Activated CD4-positive, alpha-beta T cell treated with anti-CD3 and anti-CD28 coated beads, Interleukin-2, amount 10 ng/mL, durations not matched to agents 24 days and 14 days (primary cell): ENCODE measurements at regions not wholly inside any gene's neighbourhood (a gene's known extent, or its start where the extent isn't known, plus 50 kb on each side); places are given as distances from the start of the nearest gene placed in this dataset.

Experiments
- DNase-seq: peaks from one replicate; pipeline ENCODE4 v3.0.0; 2022
- H3K27ac Mint-ChIP-seq: one replicate; pipeline ENCODE4 v1.8.0; 2022; ENCODE audit warnings: mild to moderate bottlenecking, mixed read lengths
- H3K27me3 Mint-ChIP-seq: one replicate; pipeline ENCODE4 v1.8.0; 2022; ENCODE audit warnings: mixed read lengths
- H3K36me3 Mint-ChIP-seq: one replicate; pipeline ENCODE4 v1.8.0; 2022; ENCODE audit warnings: low read depth, mild to moderate bottlenecking, mixed read lengths
- H3K4me1 Mint-ChIP-seq: one replicate; pipeline ENCODE4 v1.8.0; 2021; ENCODE audit warnings: mixed read lengths
- H3K4me3 Mint-ChIP-seq: one replicate; pipeline ENCODE4 v1.8.0; 2022; ENCODE audit warnings: mild to moderate bottlenecking, moderate library complexity, mixed read lengths
- H3K9me3 Mint-ChIP-seq: one replicate; pipeline ENCODE4 v1.8.0; 2021; ENCODE audit warnings: mixed read lengths
- intact Hi-C: fragments of 100-400 bp; cut with micrococcal nuclease; formaldehyde crosslinking; loops from one replicate; pipeline ENCODE4 v1.15.1; 2023

GRCh38 chr22:49333206-49333605 lies 494.5 kb downstream of the BRD1 start:
- no peaks in the 10 kb centered on the region for H3K36me3 Mint-ChIP-seq
- intact Hi-C loops: no loop called here

GRCh38 chr22:49332691-49333090 lies 495.0 kb downstream of the BRD1 start:
- H3K27ac Mint-ChIP-seq: no peak overlapping the region
- no peaks in the 10 kb centered on the region for H3K36me3 Mint-ChIP-seq
- H3K9me3 Mint-ChIP-seq: no peaks in the 10 kb centered on the region
- intact Hi-C loops: no loop called here
- no peak for DNase-seq
- no peaks in the 10 kb centered on the region for H3K27me3 Mint-ChIP-seq
- no peaks in the 10 kb centered on the region for H3K4me1 Mint-ChIP-seq
- H3K4me3 Mint-ChIP-seq: no peak overlapping the region

More at GRCh38 chr22:49333206-49333605, 494.5 kb downstream of the BRD1 start:
- no peak overlapping the region for H3K27ac Mint-ChIP-seq
- H3K9me3 Mint-ChIP-seq: no peaks in the 10 kb centered on the region
- DNase-seq: no peak
- no peaks in the 10 kb centered on the region for H3K4me1 Mint-ChIP-seq
- no peak overlapping the region for H3K4me3 Mint-ChIP-seq
- no peaks in the 10 kb centered on the region for H3K27me3 Mint-ChIP-seq

DNA sequence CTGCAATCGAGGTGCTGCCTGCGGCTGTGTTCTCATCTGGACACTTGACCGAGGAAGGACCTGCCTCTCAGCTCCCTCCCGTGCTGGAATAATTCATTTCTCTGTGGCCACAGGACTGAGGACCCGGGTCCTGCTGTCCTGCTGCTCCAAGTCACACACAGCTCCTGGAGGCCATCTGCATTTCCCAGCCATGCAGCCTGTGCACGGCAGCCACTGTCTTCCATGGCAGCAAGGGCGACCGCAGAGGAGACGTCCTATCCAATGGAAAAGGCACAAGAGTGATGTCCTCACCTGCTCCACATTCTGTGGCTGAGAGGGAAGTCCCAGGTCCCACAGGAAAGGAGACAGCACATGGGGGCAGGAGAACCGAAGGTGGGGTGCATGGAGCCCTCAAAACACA lies 495.8 kb downstream of the BRD1 start:
- no peaks in the 10 kb centered on the region for H3K36me3 Mint-ChIP-seq
- DNase-seq: no peak
- no peak overlapping the region for H3K27ac Mint-ChIP-seq
- H3K4me3 Mint-ChIP-seq: no peak overlapping the region
- H3K27me3 Mint-ChIP-seq: no peaks in the 10 kb centered on the region
- no peaks in the 10 kb centered on the region for H3K4me1 Mint-ChIP-seq
- peaks cover 3% of the 10 kb centered on the region for H3K9me3 Mint-ChIP-seq
- intact Hi-C loops: no loop called here

- Mint-ChIP-seq H3K27ac (no peak overlapping the region), H3K4me3 (no peak overlapping the region), H3K36me3 (no peaks in the 10 kb centered on the region), H3K4me1 (no peaks in the 10 kb centered on the region), H3K27me3 (no peaks in the 10 kb centered on the region), H3K9me3 (peaks cover 5% of the 10 kb centered on the region)
- intact Hi-C loops: no loop called here
- DNase-seq: no peak
Observed at GRCh38 chr22:49331223-49331815, 496.4 kb downstream of the BRD1 start.

GRCh38 chr22:49330421-49331222 lies 497.1 kb downstream of the BRD1 start:
- Mint-ChIP-seq H3K9me3 (peaks cover 5% of the 10 kb centered on the region), H3K4me3 (no peak overlapping the region), H3K27me3 (no peaks in the 10 kb centered on the region), H3K4me1 (no peaks in the 10 kb centered on the region), H3K27ac (no peak overlapping the region), H3K36me3 (no peaks in the 10 kb centered on the region)
- DNase-seq: no peak
- intact Hi-C loops: no loop called here

GRCh38 chr22:49329636-49330035 lies 498.0 kb downstream of the BRD1 start:
- DNase-seq: no peak
- Mint-ChIP-seq H3K4me3 (no peak overlapping the region), H3K27me3 (no peaks in the 10 kb centered on the region), H3K9me3 (peaks cover 5% of the 10 kb centered on the region), H3K4me1 (no peaks in the 10 kb centered on the region), H3K27ac (no peak overlapping the region), H3K36me3 (no peaks in the 10 kb centered on the region)
- intact Hi-C loops: no loop called here

DNA sequence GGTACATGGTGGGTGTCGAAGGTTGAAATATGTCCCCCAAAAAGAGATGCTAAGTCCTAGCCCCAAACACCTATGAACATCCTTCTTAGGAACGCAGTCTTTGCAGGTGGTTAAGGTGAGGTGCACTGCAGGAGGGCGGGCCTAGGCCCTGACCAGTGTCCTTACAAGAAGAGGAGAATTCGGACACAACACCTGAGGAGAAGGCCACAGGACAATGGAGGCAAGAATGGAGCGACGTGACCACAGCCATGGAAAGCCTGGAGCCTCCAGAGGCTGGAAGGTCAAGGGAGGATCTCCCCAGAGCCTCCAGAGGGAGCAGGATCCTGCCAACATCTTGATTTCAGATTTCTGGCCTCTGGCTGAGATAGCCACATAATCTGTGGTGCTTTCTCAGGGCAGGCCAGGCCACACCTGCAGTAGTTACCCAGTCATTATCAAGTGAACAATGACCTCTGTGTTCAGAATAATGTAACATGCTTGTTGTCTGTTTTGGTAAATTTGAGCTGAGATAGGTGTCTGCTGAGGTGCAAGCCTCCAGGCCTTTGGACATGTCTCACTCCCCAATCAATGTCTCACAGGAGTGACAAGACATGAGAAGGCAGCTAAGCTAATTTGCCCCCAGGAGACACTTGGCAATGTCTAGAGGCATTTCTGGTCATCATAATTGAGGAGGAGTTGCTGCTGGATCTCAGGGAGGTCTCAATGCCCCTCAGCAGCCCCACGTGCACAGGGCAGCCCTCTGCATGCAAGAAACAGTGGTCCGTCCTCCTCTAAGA lies 498.9 kb downstream of the BRD1 start:
- peaks cover 5% of the 10 kb centered on the region for H3K9me3 Mint-ChIP-seq
- no peak overlapping the region for H3K27ac Mint-ChIP-seq
- no peak overlapping the region for H3K4me3 Mint-ChIP-seq
- no peaks in the 10 kb centered on the region for H3K27me3 Mint-ChIP-seq
- no peaks in the 10 kb centered on the region for H3K4me1 Mint-ChIP-seq
- DNase-seq: no peak
- no peaks in the 10 kb centered on the region for H3K36me3 Mint-ChIP-seq
- intact Hi-C loops: no loop called here

DNA sequence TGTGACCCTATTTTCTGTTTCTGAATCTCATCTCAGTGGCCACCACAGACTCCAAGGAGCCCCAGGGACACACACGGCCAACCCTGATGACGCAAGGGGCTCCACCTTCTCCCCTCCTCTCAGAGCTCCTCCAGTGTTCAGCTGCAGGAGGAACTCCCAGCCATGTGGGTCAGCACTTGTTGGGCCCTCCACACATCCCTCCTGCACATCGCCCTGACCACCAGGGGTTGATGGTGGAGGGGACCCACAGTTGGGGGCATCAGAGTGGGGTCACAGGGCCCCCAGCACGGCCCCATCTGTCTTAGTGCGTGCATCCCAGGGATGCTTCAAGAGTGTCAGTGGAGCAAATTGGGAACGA lies 499.6 kb downstream of the BRD1 start:
- no peak overlapping the region for H3K4me3 Mint-ChIP-seq
- peaks cover 5% of the 10 kb centered on the region for H3K9me3 Mint-ChIP-seq
- intact Hi-C loops: no loop called here
- DNase-seq: no peak
- no peak overlapping the region for H3K27ac Mint-ChIP-seq
- no peaks in the 10 kb centered on the region for H3K4me1 Mint-ChIP-seq
- H3K27me3 Mint-ChIP-seq: no peaks in the 10 kb centered on the region
- H3K36me3 Mint-ChIP-seq: no peaks in the 10 kb centered on the region

DNA sequence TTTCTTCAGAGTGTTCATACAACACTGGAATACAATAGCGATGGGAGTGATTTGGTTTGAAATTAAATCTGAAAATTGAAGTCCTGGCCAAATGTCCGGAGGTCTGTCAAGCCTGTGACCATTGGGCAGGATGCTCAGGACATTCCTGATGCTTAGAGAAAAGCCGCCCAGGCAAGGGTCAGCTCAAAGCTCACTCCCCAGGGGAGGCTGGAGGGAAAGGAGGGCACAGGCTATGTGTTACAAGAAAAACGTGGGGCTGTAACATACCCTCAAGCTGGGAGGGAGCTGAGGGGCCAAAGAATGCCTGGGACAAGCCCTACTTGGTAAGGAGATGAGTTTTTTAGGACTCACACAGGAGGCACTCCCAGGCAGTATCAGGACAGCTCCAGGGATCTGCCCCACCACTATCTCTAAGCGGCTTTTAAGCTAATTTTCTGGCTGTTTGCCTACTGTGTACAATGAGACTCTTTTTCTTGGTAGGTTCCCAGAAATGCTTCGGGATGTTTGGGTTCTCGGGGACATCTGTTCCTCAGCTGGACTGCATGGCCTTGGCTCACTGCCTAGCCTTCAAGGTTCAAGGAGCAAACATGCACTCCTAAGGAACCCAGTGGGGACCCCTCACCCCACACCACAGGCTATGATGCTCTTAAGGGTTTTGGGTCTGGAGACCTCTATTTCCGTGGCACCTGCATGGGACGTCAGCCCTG lies 500.1 kb downstream of the BRD1 start:
- Mint-ChIP-seq H3K4me1 (no peaks in the 10 kb centered on the region), H3K9me3 (peaks cover 5% of the 10 kb centered on the region), H3K4me3 (no peak overlapping the region), H3K27ac (no peak overlapping the region), H3K27me3 (no peaks in the 10 kb centered on the region), H3K36me3 (no peaks in the 10 kb centered on the region)
- DNase-seq: no peak
- intact Hi-C loops: no loop called here

DNA sequence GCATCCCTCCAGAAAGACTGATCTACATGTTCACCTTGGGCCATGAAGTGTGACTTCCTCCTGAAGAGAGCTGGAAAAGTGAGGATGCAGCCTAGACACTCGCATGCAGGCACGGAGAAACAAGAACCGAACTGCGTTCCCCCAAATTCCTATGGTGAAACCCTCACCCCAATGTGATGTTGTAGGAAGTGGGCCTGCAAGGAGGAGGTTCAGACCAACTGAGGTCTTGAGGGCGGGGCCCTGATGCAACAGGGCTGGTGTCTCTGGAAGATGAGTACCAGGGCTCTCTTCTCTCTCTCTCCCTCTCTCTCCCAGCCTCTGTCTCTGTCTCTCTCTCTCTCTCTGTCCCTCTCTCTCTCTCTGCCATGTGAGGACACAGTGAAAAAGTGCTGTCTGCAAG lies 501.1 kb downstream of the BRD1 start:
- intact Hi-C loops: no loop called here
- Mint-ChIP-seq H3K27ac (no peak overlapping the region), H3K36me3 (no peaks in the 10 kb centered on the region), H3K4me1 (no peaks in the 10 kb centered on the region), H3K9me3 (peaks cover 5% of the 10 kb centered on the region), H3K27me3 (no peaks in the 10 kb centered on the region), H3K4me3 (no peak overlapping the region)
- DNase-seq: no peak

GRCh38 chr22:49325531-49326395 lies 501.9 kb downstream of the BRD1 start:
- intact Hi-C loops: no loop called here
- Mint-ChIP-seq H3K9me3 (peaks cover 5% of the 10 kb centered on the region), H3K27me3 (no peaks in the 10 kb centered on the region), H3K4me1 (no peaks in the 10 kb centered on the region), H3K27ac (no peak overlapping the region), H3K36me3 (no peaks in the 10 kb centered on the region), H3K4me3 (no peak overlapping the region)
- no peak for DNase-seq

- H3K27ac Mint-ChIP-seq: no peak overlapping the region
- no peaks in the 10 kb centered on the region for H3K27me3 Mint-ChIP-seq
- intact Hi-C loops: no loop called here
- peaks cover 5% of the 10 kb centered on the region for H3K9me3 Mint-ChIP-seq
- H3K36me3 Mint-ChIP-seq: no peaks in the 10 kb centered on the region
- no peaks in the 10 kb centered on the region for H3K4me1 Mint-ChIP-seq
- no peak for DNase-seq
- H3K4me3 Mint-ChIP-seq: no peak overlapping the region
Observed at GRCh38 chr22:49324527-49325491, 502.9 kb downstream of the BRD1 start.
